NOMO-1 treated with DMSO at 0.1 percent for 48 hours (cell line): ENCODE measurements at regions not wholly inside any gene's neighbourhood (a gene's known extent, or its start where the extent isn't known, plus 50 kb on each side); places are given as distances from the start of the nearest gene placed in this dataset.
"Not testable (repeated sequence)": the region's sequence is repeated elsewhere in the genome, so short reads cannot be mapped to it uniquely, and the experiment has no call there.

ENCODE experiments used
- DNase-seq: peaks from one replicate; lab custom pipeline; 2025; ENCODE audit not compliant: unreplicated experiment; lab: John Stamatoyannopoulos, UW

DNA sequence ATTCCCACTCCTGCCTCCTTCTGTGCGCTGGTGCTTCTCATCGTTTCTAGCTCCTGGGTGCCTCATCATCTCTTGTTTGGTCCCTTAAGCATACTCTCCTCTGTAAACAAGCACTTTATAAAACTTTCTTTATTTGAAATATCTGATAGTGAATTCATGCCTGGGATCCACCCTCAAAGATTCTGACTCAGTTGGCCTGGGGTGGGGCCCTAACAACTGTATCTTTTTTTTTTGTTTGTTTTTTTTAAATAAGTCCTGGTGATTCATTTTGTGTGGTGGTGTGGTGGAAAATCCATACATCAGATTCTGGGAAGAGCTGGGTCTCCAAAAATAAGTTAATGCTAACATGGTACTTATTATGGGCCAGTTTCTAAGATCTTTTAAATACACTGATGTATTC lies 678.3 kb downstream of the TOX3 start:
- no peak for DNase-seq

DNA sequence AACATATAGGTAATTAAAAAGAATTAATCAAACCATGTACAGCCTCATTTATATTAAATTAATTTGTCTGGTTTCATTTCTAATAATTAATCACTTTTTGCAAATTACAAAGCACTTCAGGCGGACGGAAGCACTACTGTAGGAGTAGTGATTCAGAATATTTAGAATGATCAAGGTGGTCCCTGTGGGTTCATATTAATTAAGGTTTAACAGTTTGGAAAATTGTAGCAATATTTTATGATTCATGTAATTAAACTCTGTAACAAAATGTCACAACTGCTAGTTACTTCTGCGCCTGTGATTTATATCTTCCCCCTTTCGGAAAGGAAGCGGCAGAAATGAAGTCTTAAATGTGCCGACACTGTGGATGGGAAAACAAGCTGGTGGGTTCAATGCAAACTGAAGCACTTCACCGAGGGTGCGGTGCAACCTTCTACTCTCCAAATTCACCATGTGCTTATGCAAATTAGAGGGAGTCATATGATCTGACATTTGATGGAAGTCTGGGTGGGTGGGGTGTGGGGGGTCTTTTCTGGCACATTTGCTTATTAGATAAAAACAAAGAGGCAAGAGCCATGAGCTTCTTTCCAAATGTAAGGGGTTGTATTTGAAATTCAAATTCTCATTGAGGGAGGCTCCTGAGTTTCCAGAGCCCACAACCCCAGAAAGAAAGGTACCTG lies 679.4 kb downstream of the TOX3 start:
- no peak for DNase-seq

DNA sequence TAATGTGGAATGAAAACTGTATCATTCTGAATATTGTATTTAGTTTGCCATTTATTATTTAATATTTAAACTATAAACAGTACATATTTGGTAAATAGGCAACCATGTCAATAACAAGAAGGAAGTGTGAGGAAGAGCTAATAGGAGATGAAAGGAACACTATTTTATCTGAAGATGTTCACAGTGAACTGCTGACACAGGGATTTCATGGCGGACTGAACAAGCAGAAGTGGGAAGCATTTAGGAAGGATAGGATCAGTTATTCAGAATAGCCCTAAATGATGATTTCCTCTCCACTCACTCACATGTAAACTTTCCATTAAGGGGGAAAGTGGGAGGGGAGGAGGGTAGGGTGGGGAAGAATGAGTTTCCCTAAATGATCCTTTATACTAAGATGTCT lies 682.4 kb downstream of the TOX3 start:
- DNase-seq = no peak

DNA sequence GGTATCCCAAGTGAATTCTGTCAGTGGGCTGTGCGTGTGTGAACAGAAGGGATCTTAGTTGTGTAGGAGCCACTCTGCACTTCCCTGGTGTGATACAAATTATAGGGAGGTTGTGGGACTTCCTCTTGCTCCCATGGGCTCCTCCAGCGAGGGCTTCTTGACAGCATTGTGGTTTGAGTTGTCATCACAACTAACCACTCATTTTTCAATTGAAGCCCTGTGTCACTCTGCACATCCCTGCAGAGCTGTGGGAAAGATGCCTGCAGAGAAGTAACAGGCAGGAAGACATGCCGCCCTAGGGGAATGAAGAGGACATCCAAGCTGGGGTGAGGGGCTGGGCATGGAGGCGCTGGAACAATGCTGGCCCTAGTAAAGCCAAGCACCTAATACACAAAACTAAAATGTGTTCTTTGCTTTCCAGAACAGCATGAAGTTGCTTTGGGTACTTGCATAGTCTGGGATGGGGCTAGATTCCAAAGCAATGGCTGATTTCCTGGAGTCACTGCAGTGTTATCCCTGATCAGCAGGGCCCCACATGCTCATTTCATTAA lies 692.5 kb downstream of the TOX3 start:
- no peak for DNase-seq

DNA sequence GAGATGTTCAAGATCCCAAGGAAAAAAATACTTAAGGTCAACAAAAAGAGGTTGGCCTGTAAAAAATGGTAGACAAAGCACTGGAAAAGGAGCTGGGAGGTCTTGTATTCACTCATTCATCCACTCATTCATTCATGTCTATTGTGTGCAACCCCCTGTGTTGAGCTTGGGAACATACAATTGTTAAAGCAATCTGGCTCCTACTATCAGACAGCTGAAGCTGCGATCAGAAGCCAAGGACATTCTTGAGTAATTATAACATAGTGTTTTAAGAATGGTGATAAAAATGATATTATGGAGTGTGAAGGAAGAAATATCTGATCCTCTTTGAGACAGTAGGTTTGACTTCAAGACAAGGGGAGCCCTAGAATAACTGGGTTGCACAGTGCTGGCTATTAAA lies 693.4 kb downstream of the TOX3 start:
- DNase-seq = no peak

DNA sequence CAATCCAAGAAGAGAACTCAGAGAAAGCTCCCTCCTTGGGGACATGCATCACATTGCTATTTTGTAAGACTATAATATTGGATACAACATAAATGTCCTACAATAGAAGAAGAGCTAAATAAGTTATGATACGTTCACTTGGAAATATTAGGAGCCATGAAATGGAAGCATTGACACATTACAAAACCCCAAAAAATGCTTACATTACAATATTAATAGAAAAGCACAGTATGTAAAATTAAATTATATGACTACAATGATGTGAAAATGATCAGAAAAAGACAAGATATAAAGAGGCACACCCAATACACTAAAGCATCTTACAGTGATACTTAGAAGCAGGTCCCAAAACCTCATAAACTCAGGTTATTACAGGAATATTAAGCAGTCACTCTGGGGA lies 694.1 kb downstream of the TOX3 start:
- no peak for DNase-seq

- no peak for DNase-seq
These were observed 695.8 kb downstream of the TOX3 start for GRCh38 chr16:51851111-51851510.

DNA sequence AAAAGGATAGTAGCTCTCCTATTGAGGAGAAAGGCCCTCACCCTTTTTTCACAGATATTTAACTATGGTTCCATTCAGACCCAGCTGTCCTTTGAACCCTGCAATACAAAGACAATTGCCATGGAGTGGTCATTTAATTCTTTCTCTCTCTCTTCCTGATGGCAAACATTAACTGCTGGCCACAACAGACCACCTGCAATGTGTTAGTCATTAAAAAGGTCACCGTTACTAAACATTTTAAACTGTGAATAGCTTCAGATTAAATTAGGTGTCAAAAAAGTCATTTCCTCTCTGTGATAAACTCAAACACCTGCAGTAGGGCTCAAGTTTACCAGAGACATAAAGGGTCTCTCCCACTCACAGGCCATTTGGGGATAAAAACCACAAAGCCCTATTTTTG lies 697.2 kb downstream of the TOX3 start:
- no peak for DNase-seq

DNA sequence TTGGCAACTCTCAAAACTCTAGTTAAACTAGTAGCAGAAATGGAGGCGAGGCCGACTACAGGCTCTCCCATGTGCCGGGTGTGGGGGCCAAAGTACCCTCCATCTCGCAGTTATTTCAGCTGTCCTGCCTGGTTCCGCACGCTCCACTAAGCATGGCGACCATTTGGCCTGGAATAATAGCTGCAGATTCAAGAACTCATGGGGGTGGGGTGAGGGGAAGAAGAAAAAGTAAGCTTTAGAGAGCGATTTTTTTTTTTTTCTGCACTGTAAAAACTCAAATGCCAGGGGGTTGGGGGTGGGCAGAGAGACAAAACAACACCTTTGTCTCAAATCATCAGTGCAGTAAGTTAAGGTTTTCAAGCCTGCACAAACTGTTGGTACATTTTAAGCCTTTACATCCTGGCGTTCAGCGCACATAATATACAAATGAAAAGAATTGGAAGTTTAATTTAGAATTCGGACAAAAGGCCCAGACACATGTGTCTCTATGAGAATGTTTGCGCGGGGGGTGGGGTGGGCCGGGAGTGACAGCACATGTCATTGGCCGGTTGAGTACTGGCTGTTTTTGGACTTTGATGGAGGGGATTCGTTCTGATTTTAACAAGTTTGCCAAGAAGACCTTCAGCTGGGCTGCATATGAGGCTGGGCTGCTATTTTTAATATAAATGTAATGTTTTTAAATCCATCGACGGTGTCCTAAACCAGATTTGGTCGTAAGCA lies 694.7 kb upstream of the SALL1 start:
- no peak for DNase-seq

DNA sequence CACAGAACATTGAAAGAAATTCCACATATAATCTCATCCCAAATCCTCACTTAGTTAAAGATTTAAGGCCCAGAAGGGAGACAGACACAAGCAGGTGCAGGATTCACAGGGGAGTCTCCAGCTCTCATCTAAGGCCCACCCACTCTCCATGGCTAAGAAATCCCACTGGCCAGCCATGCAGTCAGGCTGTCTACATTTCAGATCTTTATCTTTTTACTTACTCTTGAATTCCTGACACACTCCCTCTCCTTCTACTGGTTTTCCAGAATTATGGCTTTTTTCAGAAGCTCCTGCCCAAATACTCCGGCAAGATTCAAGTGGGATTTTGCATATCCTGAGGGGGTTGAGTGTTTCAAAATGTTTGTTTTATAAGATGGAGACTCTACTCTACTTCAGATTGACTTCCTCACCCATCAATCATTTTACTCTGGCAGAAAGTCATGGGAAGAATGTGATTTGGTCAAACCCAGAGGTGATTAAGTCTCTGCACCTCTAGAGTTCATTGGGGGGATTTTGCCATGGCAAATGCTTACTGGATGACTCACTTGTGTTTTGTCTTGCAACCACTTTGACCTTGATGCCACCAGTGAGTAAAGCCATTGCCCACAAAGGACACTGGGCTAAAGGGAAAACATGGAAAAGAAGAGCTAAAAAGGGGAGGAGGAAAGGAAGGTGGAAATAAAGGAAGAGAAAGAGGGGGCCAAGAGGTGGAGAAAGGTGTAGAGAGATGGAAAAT lies 688.8 kb upstream of the SALL1 start:
- DNase-seq = no peak

- DNase-seq = no peak
These were observed 683.7 kb upstream of the SALL1 start for GRCh38 chr16:51834794-51835193.

DNA sequence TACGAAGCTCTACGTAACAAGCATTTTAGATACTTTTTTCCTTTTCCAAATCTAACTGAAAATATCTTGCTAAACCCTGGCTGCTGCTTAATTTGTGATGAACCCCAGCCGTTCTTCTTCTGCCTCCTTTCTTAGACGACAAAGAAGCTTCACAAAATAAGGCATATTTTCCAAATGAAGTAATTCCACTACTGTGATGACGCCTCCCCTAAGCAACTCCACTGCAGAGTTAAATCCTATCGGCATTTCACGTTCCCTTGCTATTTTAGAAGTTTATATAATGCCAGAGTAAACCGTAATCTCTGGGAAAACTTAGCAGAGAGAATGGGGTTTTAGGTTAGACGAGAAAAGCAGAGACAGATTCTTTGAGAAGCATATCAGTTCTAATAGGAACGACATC lies 683.1 kb upstream of the SALL1 start:
- DNase-seq = no peak

DNA sequence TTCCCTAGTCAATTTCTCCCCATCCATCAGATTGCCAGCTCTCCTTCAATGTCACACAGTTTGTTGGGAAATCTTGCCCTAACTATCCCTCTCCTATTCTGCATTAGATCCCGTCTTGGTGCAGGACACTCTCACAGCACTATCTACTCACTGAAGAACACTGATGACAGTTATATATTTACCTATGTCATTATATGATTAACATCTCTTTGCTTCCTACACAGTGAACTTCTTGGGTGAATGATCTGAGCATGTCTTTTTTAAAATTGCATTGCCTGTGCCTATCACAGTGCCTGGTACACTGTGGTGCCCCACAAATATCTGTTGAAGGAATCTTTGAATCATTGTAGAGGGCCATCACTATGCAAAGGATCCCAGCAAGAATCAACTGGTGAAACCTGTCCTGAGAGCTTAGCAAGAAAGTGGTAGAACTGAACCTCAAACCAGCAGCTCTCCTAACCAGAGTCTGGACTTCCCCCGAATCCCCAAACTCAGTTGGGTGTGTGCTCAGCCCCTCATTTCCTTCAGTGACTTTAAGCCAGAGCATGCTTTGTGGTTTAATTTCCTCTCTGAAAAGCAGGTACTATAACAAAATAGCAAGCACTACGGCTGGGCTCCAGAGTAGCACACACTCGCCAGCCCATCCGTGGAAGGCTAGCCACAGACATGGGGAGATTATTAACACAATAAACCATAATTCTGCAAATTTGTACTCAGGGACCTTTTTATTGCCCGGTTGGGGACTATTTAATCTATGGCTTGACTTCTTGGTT lies 680.7 kb upstream of the SALL1 start:
- DNase-seq = no peak

DNA sequence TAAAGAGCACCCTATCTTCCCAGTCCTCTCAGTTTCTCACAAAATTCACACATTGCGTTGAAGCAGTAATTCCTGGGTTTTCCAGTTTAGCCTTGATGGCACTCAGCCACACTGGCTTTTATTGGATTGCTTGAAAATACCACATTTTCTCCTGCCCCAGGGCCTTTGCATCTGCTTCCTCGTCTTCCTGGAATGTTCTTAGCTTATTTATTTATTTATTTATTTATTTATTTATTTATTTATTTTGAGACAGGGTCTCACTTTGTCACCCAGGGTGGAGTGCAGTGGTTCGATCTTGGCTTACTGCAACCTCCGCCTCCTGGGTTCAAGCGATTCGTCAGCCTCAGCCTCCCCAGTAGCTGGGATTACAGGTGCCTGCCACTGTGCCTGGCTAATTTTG lies 680.0 kb upstream of the SALL1 start:
- DNase-seq = not testable (repeated sequence)

- DNase-seq = no peak
These were observed 674.7 kb upstream of the SALL1 start for GRCh38 chr16:51825779-51826178.

DNA sequence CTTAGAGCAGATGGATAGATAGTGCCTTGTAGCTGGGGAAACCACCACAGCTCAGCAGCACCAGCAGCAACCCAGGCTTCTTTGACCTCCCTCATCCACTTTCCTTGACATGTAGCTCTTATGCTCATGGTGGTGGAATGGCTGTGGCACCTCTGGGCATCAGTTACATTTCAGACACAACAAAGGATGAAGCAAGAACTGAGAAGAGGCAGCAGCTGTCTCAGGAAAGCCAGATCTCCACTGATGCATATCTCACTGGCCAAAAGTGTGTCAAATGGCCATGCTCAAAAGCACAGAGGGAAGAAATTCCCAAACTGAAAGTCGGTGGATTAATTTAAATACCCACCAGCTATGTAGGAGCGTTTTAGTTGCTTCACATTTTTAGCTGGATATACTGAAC lies 671.4 kb upstream of the SALL1 start:
- no peak for DNase-seq

DNA sequence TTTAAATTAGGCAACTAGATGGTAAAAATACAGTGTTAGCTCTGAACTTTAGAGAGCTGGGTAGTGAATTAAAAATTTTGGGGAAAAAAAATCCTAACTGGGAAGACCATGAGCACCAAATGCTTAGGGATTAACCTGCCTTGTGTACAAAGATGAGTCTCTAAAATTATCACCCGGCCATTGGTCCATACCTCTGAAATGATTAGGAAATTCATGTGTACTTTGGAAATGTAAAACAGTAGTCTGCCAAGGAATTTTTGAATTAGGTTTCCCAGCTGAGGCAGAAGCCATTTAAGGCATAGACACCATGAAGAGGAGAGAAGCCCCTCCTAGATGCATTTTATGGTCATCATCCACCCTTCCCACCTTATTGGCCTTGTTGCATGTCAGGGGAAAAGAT lies 670.5 kb upstream of the SALL1 start:
- DNase-seq = no peak

- no peak for DNase-seq
These were observed 669.1 kb upstream of the SALL1 start for GRCh38 chr16:51820176-51820575.

- DNase-seq = peak; percentile 4
These were observed 667.4 kb upstream of the SALL1 start for GRCh38 chr16:51818342-51818944.

DNA sequence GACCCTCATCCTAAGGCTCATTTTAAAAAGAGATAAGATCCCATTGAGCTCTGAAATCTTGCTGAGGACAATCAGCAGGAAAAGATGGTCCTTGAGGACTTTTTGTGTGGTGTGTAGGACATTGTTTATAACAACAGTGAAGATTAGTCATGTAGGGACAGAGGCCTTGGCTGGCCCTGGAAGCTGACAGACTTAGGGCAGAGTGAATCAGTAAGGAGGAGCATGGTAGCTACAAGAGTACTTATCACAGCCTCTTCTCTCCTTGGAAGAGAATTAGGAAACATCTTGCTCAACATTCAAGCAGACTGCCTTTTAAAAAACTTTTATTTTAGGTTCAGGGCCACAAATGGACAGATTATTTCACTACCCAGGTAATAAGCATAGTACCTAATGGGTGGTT lies 665.9 kb upstream of the SALL1 start:
- no peak for DNase-seq

DNA sequence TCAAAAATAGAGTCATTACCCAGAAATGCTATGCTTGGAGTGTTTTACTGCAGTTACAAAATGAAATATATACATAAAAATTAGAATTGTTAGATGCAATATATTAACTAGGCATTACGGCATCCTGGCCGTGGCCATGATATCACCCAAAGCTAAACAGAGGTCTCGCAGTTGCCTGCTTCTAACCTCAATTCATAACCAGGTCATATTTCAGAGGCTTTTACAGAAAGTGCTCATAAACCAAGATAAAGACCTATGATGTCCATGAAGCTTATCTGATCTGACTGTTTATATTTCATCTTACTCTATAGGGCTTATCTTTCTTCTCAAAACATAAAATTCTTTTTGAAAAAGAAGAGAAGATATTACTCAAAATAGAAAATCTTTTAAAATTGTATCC lies 664.5 kb upstream of the SALL1 start:
- DNase-seq = no peak
